ENCODE measurements at regions not wholly inside any gene's neighbourhood (a gene's known extent, or its start where the extent isn't known, plus 50 kb on each side); places are given as distances from the start of the nearest gene placed in this dataset.

DNA sequence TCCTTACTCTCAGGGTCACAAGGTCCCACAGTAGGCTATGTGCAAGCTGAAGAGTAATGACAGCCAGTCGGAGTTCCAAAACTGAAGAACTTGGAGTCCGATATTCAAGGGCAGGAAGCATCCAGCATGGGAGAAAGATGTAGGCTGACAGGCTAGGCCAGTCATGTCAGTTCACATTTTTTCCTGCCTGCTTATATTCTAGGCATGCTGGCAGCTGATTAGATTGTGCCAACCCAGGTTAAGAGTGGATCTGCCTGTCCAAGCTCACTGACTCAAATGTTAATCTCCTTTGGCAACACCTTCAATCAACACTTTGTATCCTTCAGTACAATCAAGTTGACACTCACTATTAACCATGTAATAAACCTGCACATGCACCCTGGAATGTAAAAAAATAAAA lies 960.9 kb upstream of the HS3ST1 start:
- H3K36me3 ChIP-seq (ENCODE audit: control insufficient read depth, insufficient read depth, low read length) = no peaks in the 10 kb centered on the region
- POLR2A ChIA-PET = no interaction called here
- no peaks in the 10 kb centered on the region for H3K4me1 ChIP-seq
- no peak overlapping the region for H3K4me3 ChIP-seq (ENCODE audit: low read depth, low read length)
- no peaks in the 10 kb centered on the region for H3K27me3 ChIP-seq (replicated peaks; ENCODE audit: control insufficient read depth, insufficient read depth, low read length)
- Mint-ChIP-seq H3K27me3 (ENCODE audit: insufficient read depth, unreplicated experiment) (no peaks in the 10 kb centered on the region), H3K9me3 (ENCODE audit: unreplicated experiment) (no peaks in the 10 kb centered on the region), H3K4me3 (ENCODE audit: unreplicated experiment) (no peak overlapping the region), H3K36me3 (ENCODE audit: insufficient read depth, unreplicated experiment) (no peaks in the 10 kb centered on the region), H3K27ac (ENCODE audit: unreplicated experiment) (no peak overlapping the region), H3K4me1 (ENCODE audit: low read depth, unreplicated experiment) (no peaks in the 10 kb centered on the region)
- no peak for DNase-seq
- no peak for TF ChIP-seq CTCF (IDR thresholded peaks at IDR 0.05; ENCODE audit: insufficient read depth in 1 of 2, low read depth in 1 of 2, low read length in 1 of 2, severe bottlenecking in 1 of 2, unreplicated experiment in 1 of 2)
- intact Hi-C loops (cut with micrococcal nuclease; ENCODE audit: unreplicated experiment) = no loop called here
- no TSS peak for BruUV-seq (replicated peaks)
- H3K9me3 ChIP-seq = no peaks in the 10 kb centered on the region
- CTCF ChIA-PET = no interaction called here

- Mint-ChIP-seq H3K4me3 (ENCODE audit: unreplicated experiment) (no peak overlapping the region), H3K27me3 (ENCODE audit: insufficient read depth, unreplicated experiment) (no peaks in the 10 kb centered on the region), H3K4me1 (ENCODE audit: low read depth, unreplicated experiment) (no peaks in the 10 kb centered on the region), H3K36me3 (ENCODE audit: insufficient read depth, unreplicated experiment) (no peaks in the 10 kb centered on the region), H3K9me3 (ENCODE audit: unreplicated experiment) (no peaks in the 10 kb centered on the region), H3K27ac (ENCODE audit: unreplicated experiment) (no peak overlapping the region)
- no peaks in the 10 kb centered on the region for H3K9me3 ChIP-seq
- TF ChIP-seq CTCF (IDR thresholded peaks at IDR 0.05; ENCODE audit: insufficient read depth in 1 of 2, low read depth in 1 of 2, low read length in 1 of 2, severe bottlenecking in 1 of 2, unreplicated experiment in 1 of 2) = no peak
- BruUV-seq (replicated peaks) = no TSS peak
- ChIA-PET POLR2A (no interaction called here), CTCF (no interaction called here)
- no peaks in the 10 kb centered on the region for H3K4me1 ChIP-seq
- intact Hi-C loops (cut with micrococcal nuclease; ENCODE audit: unreplicated experiment) = no loop called here
- no peak for DNase-seq
- H3K36me3 ChIP-seq (ENCODE audit: control insufficient read depth, insufficient read depth, low read length) = no peaks in the 10 kb centered on the region
- no peaks in the 10 kb centered on the region for H3K27me3 ChIP-seq (replicated peaks; ENCODE audit: control insufficient read depth, insufficient read depth, low read length)
- H3K4me3 ChIP-seq (ENCODE audit: low read depth, low read length) = no peak overlapping the region
These were observed 953.9 kb upstream of the HS3ST1 start for GRCh38 chr4:12382567-12382966.

GRCh38 chr4:12379191-12379590 lies 950.5 kb upstream of the HS3ST1 start:
- no peak for TF ChIP-seq CTCF (IDR thresholded peaks at IDR 0.05; ENCODE audit: insufficient read depth in 1 of 2, low read depth in 1 of 2, low read length in 1 of 2, severe bottlenecking in 1 of 2, unreplicated experiment in 1 of 2)
- H3K9me3 Mint-ChIP-seq (ENCODE audit: unreplicated experiment) = no peaks in the 10 kb centered on the region
- no TSS peak for BruUV-seq (replicated peaks)
- no peak overlapping the region for H3K4me3 ChIP-seq (ENCODE audit: low read depth, low read length)
- H3K27me3 ChIP-seq (replicated peaks; ENCODE audit: control insufficient read depth, insufficient read depth, low read length) = no peaks in the 10 kb centered on the region
- H3K4me1 Mint-ChIP-seq (ENCODE audit: low read depth, unreplicated experiment) = no peaks in the 10 kb centered on the region
- no peak overlapping the region for H3K4me3 Mint-ChIP-seq (ENCODE audit: unreplicated experiment)
- POLR2A ChIA-PET = no interaction called here
- H3K4me1 ChIP-seq = no peaks in the 10 kb centered on the region
- intact Hi-C loops (cut with micrococcal nuclease; ENCODE audit: unreplicated experiment) = no loop called here
- no peak for DNase-seq
- H3K27me3 Mint-ChIP-seq (ENCODE audit: insufficient read depth, unreplicated experiment) = no peaks in the 10 kb centered on the region
- CTCF ChIA-PET = no interaction called here
- no peaks in the 10 kb centered on the region for H3K36me3 Mint-ChIP-seq (ENCODE audit: insufficient read depth, unreplicated experiment)
- no peaks in the 10 kb centered on the region for H3K9me3 ChIP-seq
- H3K36me3 ChIP-seq (ENCODE audit: control insufficient read depth, insufficient read depth, low read length) = no peaks in the 10 kb centered on the region
- no peak overlapping the region for H3K27ac Mint-ChIP-seq (ENCODE audit: unreplicated experiment)

All from Caco-2 (cell line).